GM18858 (cell line): ENCODE measurements at regions not wholly inside any gene's neighbourhood (a gene's known extent, or its start where the extent isn't known, plus 50 kb on each side); places are given as distances from the start of the nearest gene placed in this dataset.

Experiments
- ATAC-seq: cut with Tn5 transposase; IDR thresholded peaks from one replicate; pipeline ENCODE4 v1.9.1; 2021; ENCODE audit not compliant: unreplicated experiment

DNA sequence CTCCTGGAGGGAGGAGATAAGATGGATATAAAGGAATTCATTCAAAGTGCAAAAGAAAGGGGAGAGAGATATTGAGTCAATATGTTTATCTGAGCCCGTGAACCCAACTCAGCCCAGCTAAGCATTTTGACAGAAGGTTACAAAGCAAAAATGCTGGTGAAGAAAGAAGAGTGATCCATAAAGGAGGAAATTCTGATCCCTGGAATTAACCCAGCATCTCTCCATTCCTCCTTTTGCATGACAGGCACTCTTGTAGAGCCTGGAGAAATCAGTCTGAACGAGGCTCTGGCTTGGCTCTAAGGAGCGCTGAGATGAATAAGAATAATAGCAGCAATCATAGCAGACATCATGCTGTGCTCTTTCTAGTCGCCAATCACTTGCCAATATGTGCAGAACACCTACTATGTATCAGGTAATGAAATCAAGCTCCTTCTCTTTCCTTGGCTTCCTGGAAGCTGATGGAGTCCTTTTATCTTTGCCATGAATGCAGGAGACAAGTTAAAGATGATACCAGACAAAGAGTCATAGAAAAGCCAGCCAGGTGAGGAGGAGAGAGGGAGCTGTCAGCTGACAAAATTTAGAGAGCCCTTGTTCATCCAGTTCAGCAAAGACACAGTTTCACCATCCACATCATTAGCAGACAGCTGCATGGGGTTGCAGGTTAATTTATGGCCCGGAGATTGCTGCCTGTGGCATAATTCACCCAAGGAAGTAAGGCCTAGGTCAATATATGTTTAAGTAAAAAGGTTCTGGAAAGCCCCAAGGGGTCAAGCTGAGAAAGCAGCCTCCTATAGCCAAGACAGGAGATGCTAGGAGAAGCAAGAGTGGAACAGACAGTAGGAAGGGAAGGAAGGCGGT is 476.5 kb upstream of the TBX3 start:
- ATAC-seq = no peak

DNA sequence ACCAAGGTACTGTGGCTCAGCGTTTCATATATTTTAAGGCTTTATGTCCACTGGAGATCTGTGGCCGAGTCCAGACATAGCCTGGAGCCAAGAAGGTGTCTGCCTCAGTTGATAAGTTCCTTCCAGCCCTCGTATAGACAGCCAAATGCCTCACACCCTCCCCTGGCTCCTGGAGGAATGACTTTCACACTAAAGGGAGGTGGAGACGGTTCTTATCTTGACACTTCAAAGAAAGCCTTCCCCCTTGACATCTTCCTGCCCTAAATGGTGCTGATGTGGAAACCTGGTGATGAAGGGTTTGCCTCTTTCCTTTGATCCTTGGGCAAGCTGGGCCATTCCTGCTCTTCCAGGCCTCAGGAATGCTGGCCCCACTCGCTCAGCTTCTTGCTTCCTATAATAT is 474.8 kb upstream of the TBX3 start:
- ATAC-seq = no peak

GRCh38 chr12:115155665-115156645 is 472.0 kb upstream of the TBX3 start:
- no peak for ATAC-seq

DNA sequence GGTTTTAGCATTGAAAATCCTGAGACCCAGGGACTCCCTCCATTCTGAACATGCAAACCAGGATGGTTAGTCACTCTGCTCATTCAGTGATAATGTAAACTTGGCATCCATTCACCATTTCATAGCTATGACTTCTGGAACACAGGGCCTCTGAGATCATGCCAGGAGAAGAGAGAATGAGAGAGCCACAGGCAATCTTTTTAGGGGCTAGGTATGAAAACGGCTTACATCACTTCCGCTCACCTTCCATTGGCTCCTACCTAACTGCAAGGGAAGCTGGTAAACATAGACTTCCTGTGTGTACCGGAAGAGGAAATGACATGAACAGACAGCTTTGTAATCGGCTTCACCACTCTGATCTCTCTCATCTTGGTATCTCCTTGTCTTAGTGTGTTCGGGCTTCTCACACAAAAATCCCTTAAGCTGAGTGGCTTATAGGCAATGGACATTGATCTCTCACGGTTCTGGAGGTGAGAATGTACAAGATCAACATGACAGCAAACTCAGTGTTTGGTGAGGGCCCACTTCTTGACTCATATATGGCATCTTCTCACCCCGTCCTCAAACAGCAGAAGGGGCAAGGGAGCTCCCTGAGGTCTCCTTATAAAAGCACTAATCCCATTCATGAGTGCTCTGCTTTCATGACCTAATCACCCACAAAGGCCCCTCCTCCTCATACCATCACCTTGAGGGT is 465.9 kb upstream of the TBX3 start:
- no peak for ATAC-seq

- no peak for ATAC-seq
Observed at GRCh38 chr12:115149279-115149678, 465.3 kb upstream of the TBX3 start.

GRCh38 chr12:115147916-115148315 is 463.9 kb upstream of the TBX3 start:
- no peak for ATAC-seq

DNA sequence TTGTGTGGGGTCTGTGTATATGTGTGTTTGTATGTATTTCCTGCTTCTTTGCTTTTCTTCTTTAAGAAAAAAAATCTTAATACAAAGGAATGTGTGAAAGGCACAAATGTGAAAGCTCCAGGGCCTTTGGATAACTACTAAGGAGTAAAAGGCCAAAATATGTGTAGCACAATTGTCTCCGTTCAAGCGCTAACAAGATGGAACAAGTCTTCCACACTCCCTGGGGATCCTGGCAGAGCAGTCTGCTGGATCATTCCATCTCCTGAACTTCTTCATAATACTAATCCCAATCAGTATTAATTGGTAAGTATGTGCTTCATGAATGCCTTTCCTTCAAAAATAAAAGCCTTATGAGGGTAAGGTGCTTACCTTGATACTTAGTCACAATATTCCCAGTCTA is 462.5 kb upstream of the TBX3 start:
- ATAC-seq = no peak

DNA sequence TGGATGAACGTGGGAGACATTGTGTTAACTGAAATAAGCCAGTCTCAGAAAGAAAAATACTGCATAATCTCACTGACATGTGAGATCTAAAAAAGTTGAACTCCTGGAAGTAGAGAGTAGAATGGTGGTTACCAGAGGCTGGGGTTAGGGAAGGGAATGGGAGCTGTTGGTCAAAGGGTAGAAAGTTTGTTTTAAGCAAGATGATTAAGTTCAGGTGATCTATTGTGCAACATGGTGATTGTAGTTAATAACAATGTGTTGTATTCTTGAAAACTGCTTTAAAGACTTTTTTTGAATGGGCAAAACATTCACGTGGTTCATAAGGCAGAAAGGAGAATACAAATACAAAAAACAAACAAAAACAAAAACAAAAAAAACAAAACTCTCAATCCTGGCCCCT is 460.4 kb upstream of the TBX3 start:
- ATAC-seq = no peak

GRCh38 chr12:115140981-115141655 is 457.1 kb upstream of the TBX3 start:
- no peak for ATAC-seq

GRCh38 chr12:115137812-115138521 is 454.0 kb upstream of the TBX3 start:
- no peak for ATAC-seq

DNA sequence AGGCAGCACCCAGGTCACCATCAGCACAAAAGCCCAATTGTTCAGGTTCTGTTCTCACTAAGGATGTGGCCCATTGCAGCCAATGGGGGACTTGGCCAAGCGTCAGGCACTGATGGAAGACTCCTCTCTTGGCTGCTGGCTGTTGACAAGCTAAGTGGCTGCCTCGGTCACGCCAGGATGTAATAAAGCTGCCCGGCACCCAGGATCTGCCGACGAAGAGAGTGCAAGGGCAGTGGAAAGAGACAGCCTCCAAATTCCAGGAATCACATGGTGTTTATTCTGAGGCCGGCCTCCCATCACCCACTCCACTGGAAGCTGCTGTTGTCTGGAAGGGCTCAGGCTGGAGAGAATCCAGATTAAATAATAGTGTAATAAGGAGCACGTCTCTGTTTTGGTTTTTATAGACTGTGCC is 451.8 kb upstream of the TBX3 start:
- no peak for ATAC-seq

GRCh38 chr12:115134298-115134697 is 450.3 kb upstream of the TBX3 start:
- no peak for ATAC-seq

DNA sequence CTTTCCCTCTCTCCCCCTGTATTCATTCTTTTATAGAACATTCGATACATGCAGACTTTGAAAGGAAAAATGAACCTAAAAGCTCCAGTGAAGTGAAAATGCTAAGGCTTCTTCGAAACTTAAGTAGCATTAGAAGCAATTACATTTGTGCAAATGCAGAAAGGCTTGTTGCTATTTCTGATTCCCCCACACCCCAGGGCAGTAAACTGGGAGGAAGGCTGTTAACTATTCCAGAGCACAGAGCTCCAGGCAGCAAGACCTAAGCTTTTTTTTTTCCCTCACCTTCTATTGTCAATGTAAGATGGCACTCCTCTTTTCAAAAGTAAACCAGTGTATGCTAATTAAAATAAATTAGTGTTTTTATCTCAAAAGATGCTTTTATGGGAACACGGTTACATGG is 448.9 kb upstream of the TBX3 start:
- no peak for ATAC-seq

- no peak for ATAC-seq
Observed at GRCh38 chr12:115132145-115132544, 448.2 kb upstream of the TBX3 start.

DNA sequence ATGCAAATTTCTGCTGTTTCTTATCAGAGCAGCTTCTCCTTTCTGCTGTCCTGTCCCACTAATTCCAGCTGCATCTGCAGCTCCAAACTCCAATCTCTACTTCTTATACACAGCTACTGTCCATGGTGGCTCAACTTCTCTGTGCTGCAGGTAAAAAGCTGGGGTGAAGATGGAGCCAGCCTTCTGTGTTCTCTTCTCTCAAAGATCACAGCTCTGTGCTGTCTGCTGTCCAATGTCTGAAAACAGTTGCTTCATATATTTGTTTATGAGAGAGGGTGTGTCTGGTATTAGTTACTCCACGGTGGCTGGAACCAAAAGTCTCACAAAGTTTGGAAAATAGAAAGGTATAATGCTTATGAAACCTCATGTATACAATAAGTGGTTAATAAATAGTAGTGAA is 445.8 kb upstream of the TBX3 start:
- no peak for ATAC-seq

GRCh38 chr12:115121053-115121452 is 437.1 kb upstream of the TBX3 start:
- no peak for ATAC-seq

- no peak for ATAC-seq
Observed at GRCh38 chr12:115118177-115118724, 434.3 kb upstream of the TBX3 start.

DNA sequence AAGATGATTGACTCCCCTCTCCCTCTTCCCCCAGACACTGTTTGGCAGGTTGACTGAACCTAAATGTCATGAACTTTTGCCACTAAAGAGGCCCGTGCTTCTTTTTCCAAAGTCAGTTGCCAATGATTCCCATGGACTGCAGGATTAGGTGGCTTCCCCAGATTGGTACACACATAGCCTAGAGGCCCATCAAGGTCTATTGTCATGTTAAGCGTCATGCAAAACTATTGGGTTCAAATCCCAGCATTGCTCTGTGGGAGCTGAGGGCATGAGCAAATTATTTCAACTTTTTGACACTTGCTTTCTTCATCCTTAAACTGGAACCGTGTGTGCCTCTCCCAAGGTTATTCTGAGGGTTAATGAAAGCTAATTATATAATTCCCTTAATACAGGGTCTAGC is 430.2 kb upstream of the TBX3 start:
- ATAC-seq = no peak

GRCh38 chr12:115109863-115110262 is 425.9 kb upstream of the TBX3 start:
- ATAC-seq = no peak
